SK-N-SH treated with all-trans-retinoic acid at 6 μM for 48 hours (cell line): ENCODE measurements at regions not wholly inside any gene's neighbourhood (a gene's known extent, or its start where the extent isn't known, plus 50 kb on each side); places are given as distances from the start of the nearest gene placed in this dataset.

ENCODE experiments used
- ATAC-seq: fragments of 200-7000 bp; cut with Tn5 transposase; 3 replicates; pipeline ENCODE4 v1.9.1; 2020; ENCODE audit warnings: mild to moderate bottlenecking, moderate library complexity
- ARNTL ChIP-seq: fragments of 450-650 bp; formaldehyde crosslinking; IDR thresholded peaks from 2 replicates; pipeline ENCODE4 v1.5.0; 2020; ENCODE audit warnings: low read depth, mild to moderate bottlenecking, moderate library complexity, borderline replicate concordance
- BACH2 ChIP-seq: fragments of 250-450 bp; sonication (Bioruptor Pico); IDR thresholded peaks from 2 replicates; pipeline ENCODE4 v1.9.0; 2021; ENCODE audit warnings: mild to moderate bottlenecking, borderline replicate concordance
- CSDC2 ChIP-seq: fragments of 250-450 bp; sonication (Bioruptor Pico); IDR thresholded peaks from 2 replicates; pipeline ENCODE4 v1.5.0; 2020; ENCODE audit warnings: mild to moderate bottlenecking, moderate library complexity
- ESRRG ChIP-seq: fragments of 250-450 bp; sonication (Bioruptor Pico); IDR thresholded peaks from 2 replicates; pipeline ENCODE4 v1.6.1; 2021; ENCODE audit warnings: mild to moderate bottlenecking
- GLIS3 ChIP-seq: fragments of 250-450 bp; sonication (Bioruptor Pico); IDR thresholded peaks from 2 replicates; pipeline ENCODE4 v1.5.0; 2020; ENCODE audit warnings: mild to moderate bottlenecking, moderate library complexity
- ISL1 ChIP-seq: fragments of 250-450 bp; sonication (Bioruptor Pico); IDR thresholded peaks from 2 replicates; pipeline ENCODE4 v2.1.2; 2022; ENCODE audit warnings: mild to moderate bottlenecking, moderate library complexity
- OSR1 ChIP-seq: fragments of 250-450 bp; sonication (Bioruptor Pico); IDR thresholded peaks from 2 replicates; pipeline ENCODE4 v1.8.0; 2022; ENCODE audit warnings: moderate library complexity, mild to moderate bottlenecking, inconsistent platforms
- PPARA ChIP-seq: fragments of 250-450 bp; sonication (Bioruptor Pico); IDR thresholded peaks from 2 replicates; pipeline ENCODE4 v1.5.0; 2020; ENCODE audit warnings: mild to moderate bottlenecking, borderline replicate concordance
- RARB ChIP-seq: fragments of 250-450 bp; sonication (Bioruptor Pico); IDR thresholded peaks from 2 replicates; pipeline ENCODE4 v1.8.0; 2021; ENCODE audit warnings: mild to moderate bottlenecking, moderate library complexity
- SNAI2 ChIP-seq: fragments of 250-450 bp; sonication (Bioruptor Pico); IDR thresholded peaks from 2 replicates; pipeline ENCODE4 v1.5.0; 2020; ENCODE audit warnings: mild to moderate bottlenecking, moderate library complexity
- TCF4 ChIP-seq: fragments of 250-450 bp; sonication (Bioruptor Pico); IDR thresholded peaks from 2 replicates; pipeline ENCODE4 v1.8.0; 2021; ENCODE audit warnings: mild to moderate bottlenecking, moderate library complexity, borderline replicate concordance
- TOX ChIP-seq: fragments of 250-450 bp; sonication (Bioruptor Pico); IDR thresholded peaks from 2 replicates; pipeline ENCODE4 v1.8.0; 2021; ENCODE audit warnings: mild to moderate bottlenecking, moderate library complexity, borderline replicate concordance
- ZC3H10 ChIP-seq: fragments of 250-450 bp; sonication (Bioruptor Pico); IDR thresholded peaks from 2 replicates; pipeline ENCODE4 v1.5.1; 2021; ENCODE audit warnings: mild to moderate bottlenecking, moderate library complexity
- ZFP3 ChIP-seq: fragments of 250-450 bp; sonication (Bioruptor Pico); IDR thresholded peaks from 2 replicates; pipeline ENCODE4 v1.5.0; 2020; ENCODE audit warnings: mild to moderate bottlenecking, moderate library complexity
- ZFP30 ChIP-seq: fragments of 450-650 bp; formaldehyde crosslinking; IDR thresholded peaks from 2 replicates; pipeline ENCODE4 v1.5.0; 2022; ENCODE audit warnings: mild to moderate bottlenecking, moderate library complexity
- ZNF565 ChIP-seq: fragments of 450-650 bp; formaldehyde crosslinking; conservative IDR thresholded peaks from 2 replicates; pipeline ENCODE4 v1.5.0; 2020; ENCODE audit warnings: low read depth, mild to moderate bottlenecking, moderate library complexity
- ZNF70 ChIP-seq: fragments of 450-650 bp; formaldehyde crosslinking; IDR thresholded peaks from 2 replicates; pipeline ENCODE4 v1.5.0; 2020; ENCODE audit warnings: mild to moderate bottlenecking, moderate library complexity
- ZNF8 ChIP-seq: fragments of 450-650 bp; formaldehyde crosslinking; IDR thresholded peaks from 2 replicates; pipeline ENCODE4 v1.5.0; 2020; ENCODE audit warnings: mild to moderate bottlenecking, moderate library complexity
- TF ChIP-seq, protein P1 (sequence below): fragments of 250-450 bp; sonication (Bioruptor Pico); IDR thresholded peaks from 2 replicates; pipeline ENCODE4 v1.8.0; 2021; ENCODE audit warnings: low read depth, mild to moderate bottlenecking, moderate library complexity, borderline replicate concordance
- TF ChIP-seq, protein P2 (sequence below): fragments of 250-450 bp; sonication (Bioruptor Pico); IDR thresholded peaks from 2 replicates; pipeline ENCODE4 v1.5.1; 2021; ENCODE audit warnings: mild to moderate bottlenecking, moderate library complexity
- TF ChIP-seq, protein P3 (sequence below): fragments of 250-450 bp; sonication (Bioruptor Pico); IDR thresholded peaks from 2 replicates; pipeline ENCODE4 v1.5.1; 2020; ENCODE audit warnings: low read depth, mild to moderate bottlenecking, moderate library complexity
- TF ChIP-seq, protein P4 (sequence below): fragments of 250-450 bp; sonication (Bioruptor Pico); IDR thresholded peaks from 2 replicates; pipeline ENCODE4 v1.5.0; 2020; ENCODE audit warnings: mild to moderate bottlenecking, moderate library complexity
- TF ChIP-seq, protein P5 (sequence below): fragments of 250-450 bp; sonication (Bioruptor Pico); IDR thresholded peaks from 2 replicates; pipeline ENCODE4 v1.8.0; 2020; ENCODE audit warnings: mild to moderate bottlenecking, moderate library complexity, borderline replicate concordance

DNA sequence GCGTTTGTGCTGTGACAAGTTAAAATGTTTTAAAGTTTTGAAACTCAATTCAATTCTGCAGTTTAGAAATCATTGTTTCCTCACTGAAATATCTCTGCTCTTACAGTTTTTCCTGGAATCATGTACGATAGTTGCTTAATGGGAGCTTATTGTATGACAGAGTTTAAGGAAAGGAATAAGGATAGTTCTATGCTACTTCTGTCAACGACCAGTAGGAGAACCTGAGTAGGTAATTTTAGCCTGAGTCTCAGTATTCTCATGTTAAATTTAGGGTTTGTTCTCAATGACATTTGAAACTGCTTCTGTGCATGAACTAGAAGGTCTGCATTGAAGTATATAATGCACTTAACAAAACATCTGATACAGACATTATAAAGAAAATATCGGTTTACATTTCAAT, 361.1 kb downstream of the CPS1 start (continued):
- TF ChIP-seq, protein P1, sequence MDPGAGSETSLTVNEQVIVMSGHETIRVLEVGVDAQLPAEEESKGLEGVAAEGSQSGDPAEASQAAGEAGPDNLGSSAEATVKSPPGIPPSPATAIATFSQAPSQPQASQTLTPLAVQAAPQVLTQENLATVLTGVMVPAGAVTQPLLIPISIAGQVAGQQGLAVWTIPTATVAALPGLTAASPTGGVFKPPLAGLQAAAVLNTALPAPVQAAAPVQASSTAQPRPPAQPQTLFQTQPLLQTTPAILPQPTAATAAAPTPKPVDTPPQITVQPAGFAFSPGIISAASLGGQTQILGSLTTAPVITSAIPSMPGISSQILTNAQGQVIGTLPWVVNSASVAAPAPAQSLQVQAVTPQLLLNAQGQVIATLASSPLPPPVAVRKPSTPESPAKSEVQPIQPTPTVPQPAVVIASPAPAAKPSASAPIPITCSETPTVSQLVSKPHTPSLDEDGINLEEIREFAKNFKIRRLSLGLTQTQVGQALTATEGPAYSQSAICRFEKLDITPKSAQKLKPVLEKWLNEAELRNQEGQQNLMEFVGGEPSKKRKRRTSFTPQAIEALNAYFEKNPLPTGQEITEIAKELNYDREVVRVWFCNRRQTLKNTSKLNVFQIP (CRISPR knock-in tag), result no peak
- TF ChIP-seq ISL1, result no peak
- TF ChIP-seq ZFP3 (CRISPR knock-in tag), result no peak
- no peak for TF ChIP-seq CSDC2 (CRISPR knock-in tag)
- no peak for TF ChIP-seq ESRRG (CRISPR knock-in tag)
- no peak for TF ChIP-seq BACH2 (CRISPR knock-in tag)
- TF ChIP-seq RARB (CRISPR knock-in tag), result no peak
- no peak for TF ChIP-seq TCF4 (CRISPR knock-in tag)

DNA sequence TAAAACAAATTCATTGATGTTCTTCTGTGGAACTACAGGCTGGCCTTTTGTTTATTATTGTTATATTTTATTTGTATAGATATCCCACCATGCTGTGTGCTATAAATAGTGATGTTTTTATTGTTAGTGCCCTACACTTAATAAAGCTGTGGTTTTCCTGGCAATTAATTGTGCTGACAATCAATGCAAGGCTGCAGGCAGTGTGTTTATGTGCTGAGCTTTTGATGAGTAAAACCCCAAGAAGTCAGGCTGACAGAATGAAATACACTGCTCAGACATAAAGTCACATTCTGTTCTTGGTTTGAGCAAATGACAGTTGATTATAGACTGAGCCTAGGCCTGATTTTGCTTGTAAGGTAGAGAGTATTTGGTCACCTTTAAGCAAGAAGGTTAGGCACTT, 362.7 kb downstream of the CPS1 start:
- TF ChIP-seq, protein P2, sequence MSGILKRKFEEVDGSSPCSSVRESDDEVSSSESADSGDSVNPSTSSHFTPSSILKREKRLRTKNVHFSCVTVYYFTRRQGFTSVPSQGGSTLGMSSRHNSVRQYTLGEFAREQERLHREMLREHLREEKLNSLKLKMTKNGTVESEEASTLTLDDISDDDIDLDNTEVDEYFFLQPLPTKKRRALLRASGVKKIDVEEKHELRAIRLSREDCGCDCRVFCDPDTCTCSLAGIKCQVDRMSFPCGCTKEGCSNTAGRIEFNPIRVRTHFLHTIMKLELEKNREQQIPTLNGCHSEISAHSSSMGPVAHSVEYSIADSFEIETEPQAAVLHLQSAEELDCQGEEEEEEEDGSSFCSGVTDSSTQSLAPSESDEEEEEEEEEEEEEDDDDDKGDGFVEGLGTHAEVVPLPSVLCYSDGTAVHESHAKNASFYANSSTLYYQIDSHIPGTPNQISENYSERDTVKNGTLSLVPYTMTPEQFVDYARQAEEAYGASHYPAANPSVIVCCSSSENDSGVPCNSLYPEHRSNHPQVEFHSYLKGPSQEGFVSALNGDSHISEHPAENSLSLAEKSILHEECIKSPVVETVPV (CRISPR knock-in tag), result no peak
- no peak for TF ChIP-seq ZFP30 (CRISPR knock-in tag)
- TF ChIP-seq TOX (CRISPR knock-in tag), result no peak
- TF ChIP-seq OSR1 (CRISPR knock-in tag), result no peak
- no peak for TF ChIP-seq ZFP3 (CRISPR knock-in tag)
- no peak for TF ChIP-seq TCF4 (CRISPR knock-in tag)
- no peak for TF ChIP-seq ZNF8 (CRISPR knock-in tag)
- TF ChIP-seq ESRRG (CRISPR knock-in tag), result no peak
- no peak for TF ChIP-seq ZC3H10
- TF ChIP-seq BACH2 (CRISPR knock-in tag), result no peak
- no peak for ATAC-seq

DNA sequence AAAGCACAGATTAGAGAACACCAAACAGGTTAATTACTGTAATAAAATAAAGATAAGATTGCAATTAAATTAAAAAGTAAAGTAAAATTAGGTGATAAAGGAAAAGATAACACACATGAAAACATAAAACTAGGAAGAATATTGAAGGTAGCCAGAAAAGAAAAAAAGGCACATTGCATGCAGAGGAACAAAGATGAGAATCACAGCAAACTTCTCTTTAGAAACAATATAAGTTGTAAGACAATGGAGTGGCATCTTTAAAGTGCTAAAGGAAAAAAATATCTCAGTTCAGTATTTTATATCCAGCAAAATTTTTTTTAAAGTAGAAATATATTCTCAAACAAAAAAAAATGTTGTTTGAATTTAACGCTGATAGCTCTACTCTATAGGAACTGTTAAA, 366.0 kb downstream of the CPS1 start:
- TF ChIP-seq TOX (CRISPR knock-in tag), result no peak
- no peak for TF ChIP-seq GLIS3 (CRISPR knock-in tag)
- no peak for TF ChIP-seq ZFP3 (CRISPR knock-in tag)
- TF ChIP-seq SNAI2 (CRISPR knock-in tag), result no peak
- no peak for TF ChIP-seq ESRRG (CRISPR knock-in tag)
- no peak for TF ChIP-seq ZNF8 (CRISPR knock-in tag)
- TF ChIP-seq, protein P3, sequence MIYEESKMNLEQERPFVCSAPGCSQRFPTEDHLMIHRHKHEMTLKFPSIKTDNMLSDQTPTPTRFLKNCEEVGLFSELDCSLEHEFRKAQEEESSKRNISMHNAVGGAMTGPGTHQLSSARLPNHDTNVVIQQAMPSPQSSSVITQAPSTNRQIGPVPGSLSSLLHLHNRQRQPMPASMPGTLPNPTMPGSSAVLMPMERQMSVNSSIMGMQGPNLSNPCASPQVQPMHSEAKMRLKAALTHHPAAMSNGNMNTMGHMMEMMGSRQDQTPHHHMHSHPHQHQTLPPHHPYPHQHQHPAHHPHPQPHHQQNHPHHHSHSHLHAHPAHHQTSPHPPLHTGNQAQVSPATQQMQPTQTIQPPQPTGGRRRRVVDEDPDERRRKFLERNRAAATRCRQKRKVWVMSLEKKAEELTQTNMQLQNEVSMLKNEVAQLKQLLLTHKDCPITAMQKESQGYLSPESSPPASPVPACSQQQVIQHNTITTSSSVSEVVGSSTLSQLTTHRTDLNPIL (CRISPR knock-in tag), result no peak
- TF ChIP-seq ARNTL (CRISPR knock-in tag), result no peak
- no peak for TF ChIP-seq ZNF565
- no peak for TF ChIP-seq PPARA (CRISPR knock-in tag)
- no peak for TF ChIP-seq ZNF70
- no peak for ATAC-seq

DNA sequence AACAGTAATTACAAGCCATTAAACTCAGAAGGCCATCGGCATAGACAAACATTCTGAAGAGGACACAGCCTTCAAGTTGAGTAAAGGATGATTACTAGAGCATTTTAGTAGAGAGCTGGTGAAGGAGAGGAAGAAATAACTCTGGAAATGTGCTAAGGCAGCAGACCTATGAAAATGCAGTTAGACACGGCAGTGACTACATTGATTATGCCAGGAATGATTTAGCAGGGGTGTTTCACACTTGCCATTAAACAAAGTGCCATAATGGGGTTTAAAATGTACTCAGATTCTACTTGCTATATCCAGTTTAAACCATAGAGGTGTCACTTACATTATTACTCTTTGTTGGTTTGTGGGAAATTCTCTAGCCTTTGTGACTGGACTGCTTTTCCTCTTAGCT, 372.3 kb downstream of the CPS1 start:
- no peak for TF ChIP-seq ZNF8 (CRISPR knock-in tag)
- TF ChIP-seq ZNF70, result no peak
- TF ChIP-seq, protein P4, sequence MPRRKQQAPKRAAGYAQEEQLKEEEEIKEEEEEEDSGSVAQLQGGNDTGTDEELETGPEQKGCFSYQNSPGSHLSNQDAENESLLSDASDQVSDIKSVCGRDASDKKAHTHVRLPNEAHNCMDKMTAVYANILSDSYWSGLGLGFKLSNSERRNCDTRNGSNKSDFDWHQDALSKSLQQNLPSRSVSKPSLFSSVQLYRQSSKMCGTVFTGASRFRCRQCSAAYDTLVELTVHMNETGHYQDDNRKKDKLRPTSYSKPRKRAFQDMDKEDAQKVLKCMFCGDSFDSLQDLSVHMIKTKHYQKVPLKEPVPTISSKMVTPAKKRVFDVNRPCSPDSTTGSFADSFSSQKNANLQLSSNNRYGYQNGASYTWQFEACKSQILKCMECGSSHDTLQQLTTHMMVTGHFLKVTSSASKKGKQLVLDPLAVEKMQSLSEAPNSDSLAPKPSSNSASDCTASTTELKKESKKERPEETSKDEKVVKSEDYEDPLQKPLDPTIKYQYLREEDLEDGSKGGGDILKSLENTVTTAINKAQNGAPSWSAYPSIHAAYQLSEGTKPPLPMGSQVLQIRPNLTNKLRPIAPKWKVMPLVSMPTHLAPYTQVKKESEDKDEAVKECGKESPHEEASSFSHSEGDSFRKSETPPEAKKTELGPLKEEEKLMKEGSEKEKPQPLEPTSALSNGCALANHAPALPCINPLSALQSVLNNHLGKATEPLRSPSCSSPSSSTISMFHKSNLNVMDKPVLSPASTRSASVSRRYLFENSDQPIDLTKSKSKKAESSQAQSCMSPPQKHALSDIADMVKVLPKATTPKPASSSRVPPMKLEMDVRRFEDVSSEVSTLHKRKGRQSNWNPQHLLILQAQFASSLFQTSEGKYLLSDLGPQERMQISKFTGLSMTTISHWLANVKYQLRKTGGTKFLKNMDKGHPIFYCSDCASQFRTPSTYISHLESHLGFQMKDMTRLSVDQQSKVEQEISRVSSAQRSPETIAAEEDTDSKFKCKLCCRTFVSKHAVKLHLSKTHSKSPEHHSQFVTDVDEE (CRISPR knock-in tag), result no peak
- no peak for TF ChIP-seq ZC3H10
- no peak for TF ChIP-seq TCF4 (CRISPR knock-in tag)
- no peak for TF ChIP-seq ARNTL (CRISPR knock-in tag)
- TF ChIP-seq, protein P5, sequence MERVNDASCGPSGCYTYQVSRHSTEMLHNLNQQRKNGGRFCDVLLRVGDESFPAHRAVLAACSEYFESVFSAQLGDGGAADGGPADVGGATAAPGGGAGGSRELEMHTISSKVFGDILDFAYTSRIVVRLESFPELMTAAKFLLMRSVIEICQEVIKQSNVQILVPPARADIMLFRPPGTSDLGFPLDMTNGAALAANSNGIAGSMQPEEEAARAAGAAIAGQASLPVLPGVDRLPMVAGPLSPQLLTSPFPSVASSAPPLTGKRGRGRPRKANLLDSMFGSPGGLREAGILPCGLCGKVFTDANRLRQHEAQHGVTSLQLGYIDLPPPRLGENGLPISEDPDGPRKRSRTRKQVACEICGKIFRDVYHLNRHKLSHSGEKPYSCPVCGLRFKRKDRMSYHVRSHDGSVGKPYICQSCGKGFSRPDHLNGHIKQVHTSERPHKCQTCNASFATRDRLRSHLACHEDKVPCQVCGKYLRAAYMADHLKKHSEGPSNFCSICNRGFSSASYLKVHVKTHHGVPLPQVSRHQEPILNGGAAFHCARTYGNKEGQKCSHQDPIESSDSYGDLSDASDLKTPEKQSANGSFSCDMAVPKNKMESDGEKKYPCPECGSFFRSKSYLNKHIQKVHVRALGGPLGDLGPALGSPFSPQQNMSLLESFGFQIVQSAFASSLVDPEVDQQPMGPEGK (CRISPR knock-in tag), result no peak
- no peak for TF ChIP-seq RARB (CRISPR knock-in tag)
- TF ChIP-seq ESRRG (CRISPR knock-in tag), result no peak
- no peak for TF ChIP-seq ZFP3 (CRISPR knock-in tag)
- TF ChIP-seq OSR1 (CRISPR knock-in tag), result no peak
- TF ChIP-seq ZFP30 (CRISPR knock-in tag), result no peak
- no peak for TF ChIP-seq PPARA (CRISPR knock-in tag)
- no peak for TF ChIP-seq GLIS3 (CRISPR knock-in tag)
- no peak for TF ChIP-seq TOX (CRISPR knock-in tag)
- no peak for TF ChIP-seq ISL1
- TF ChIP-seq, protein P2 (CRISPR knock-in tag), result no peak
- TF ChIP-seq ZNF565, result no peak
- ATAC-seq, result no peak
